ENCODE measurements at regions not wholly inside any gene's neighbourhood (a gene's known extent, or its start where the extent isn't known, plus 50 kb on each side); places are given as distances from the start of the nearest gene placed in this dataset.

GRCh38 chr5:152644029-152644728 lies 239.1 kb upstream of the NMUR2 start:
- no peak for TF ChIP-seq POLR2A (IDR thresholded peaks at IDR 0.05)
- no peak for TF ChIP-seq CTCF (IDR thresholded peaks at IDR 0.05)
